ENCODE measurements at regions not wholly inside any gene's neighbourhood (a gene's known extent, or its start where the extent isn't known, plus 50 kb on each side); places are given as distances from the start of the nearest gene placed in this dataset.
"Not testable (repeated sequence)": the region's sequence is repeated elsewhere in the genome, so short reads cannot be mapped to it uniquely, and the experiment has no call there.

DNA sequence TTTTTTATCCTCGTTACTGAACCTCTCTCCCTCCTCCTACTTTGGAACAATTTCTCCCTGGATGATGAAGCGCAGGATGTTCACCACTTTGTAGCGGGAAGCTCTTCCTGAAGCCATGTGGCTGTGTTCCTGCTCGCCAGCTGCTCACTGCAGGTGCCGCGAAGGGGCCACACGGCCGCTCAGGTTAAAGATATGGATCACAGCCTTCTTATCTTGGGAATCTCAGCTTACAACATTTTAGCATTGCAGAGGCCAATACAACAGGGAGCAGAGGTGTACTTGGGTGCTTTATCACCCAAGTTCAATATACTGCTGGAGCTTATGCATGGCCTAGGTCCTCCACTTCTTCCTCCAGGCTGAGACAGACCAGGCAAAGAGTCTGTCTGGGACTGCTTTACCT, 201.2 kb upstream of the G2E3 start:
- TF ChIP-seq, protein P1, sequence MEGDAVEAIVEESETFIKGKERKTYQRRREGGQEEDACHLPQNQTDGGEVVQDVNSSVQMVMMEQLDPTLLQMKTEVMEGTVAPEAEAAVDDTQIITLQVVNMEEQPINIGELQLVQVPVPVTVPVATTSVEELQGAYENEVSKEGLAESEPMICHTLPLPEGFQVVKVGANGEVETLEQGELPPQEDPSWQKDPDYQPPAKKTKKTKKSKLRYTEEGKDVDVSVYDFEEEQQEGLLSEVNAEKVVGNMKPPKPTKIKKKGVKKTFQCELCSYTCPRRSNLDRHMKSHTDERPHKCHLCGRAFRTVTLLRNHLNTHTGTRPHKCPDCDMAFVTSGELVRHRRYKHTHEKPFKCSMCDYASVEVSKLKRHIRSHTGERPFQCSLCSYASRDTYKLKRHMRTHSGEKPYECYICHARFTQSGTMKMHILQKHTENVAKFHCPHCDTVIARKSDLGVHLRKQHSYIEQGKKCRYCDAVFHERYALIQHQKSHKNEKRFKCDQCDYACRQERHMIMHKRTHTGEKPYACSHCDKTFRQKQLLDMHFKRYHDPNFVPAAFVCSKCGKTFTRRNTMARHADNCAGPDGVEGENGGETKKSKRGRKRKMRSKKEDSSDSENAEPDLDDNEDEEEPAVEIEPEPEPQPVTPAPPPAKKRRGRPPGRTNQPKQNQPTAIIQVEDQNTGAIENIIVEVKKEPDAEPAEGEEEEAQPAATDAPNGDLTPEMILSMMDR (conservative IDR thresholded peaks at IDR 0.05 in 1 of 2, IDR thresholded peaks at IDR 0.05 in 1 of 2; ENCODE audit: low read depth in 1 of 2, low read length in 2 of 2), result no peak
- TF ChIP-seq EZH2 (IDR thresholded peaks at IDR 0.05; ENCODE audit: low read length, missing control alignments), result no peak
- Histone ChIP-seq H3K27ac (ENCODE audit: insufficient read depth, low read length) (no peak overlapping the region), H3K79me2 (ENCODE audit: control insufficient read depth, insufficient read depth, low read length) (no peaks in the 10 kb centered on the region), H3K9ac (ENCODE audit: insufficient read depth, low read length) (no peak overlapping the region), H2AFZ (ENCODE audit: low read length) (no peak overlapping the region), H3K36me3 (ENCODE audit: control insufficient read depth, insufficient read depth, low read length) (no peaks in the 10 kb centered on the region), H4K20me1 (ENCODE audit: control insufficient read depth, extremely low read depth, insufficient read depth, low read length) (no peaks in the 10 kb centered on the region), H3K4me3 (replicated peaks in 1 of 4; ENCODE audit: control extremely low read depth in 1 of 4, insufficient read depth in 1 of 4, low read depth in 3 of 4, low read length in 4 of 4) (no peak overlapping the region), H3K9me3 (ENCODE audit: control insufficient read depth, insufficient read depth, low read depth, low read length) (no peaks in the 10 kb centered on the region), H3K27me3 (ENCODE audit: control insufficient read depth, insufficient read depth, low read length) (peaks cover 2% of the 10 kb centered on the region), H3K4me1 (ENCODE audit: control insufficient read depth, extremely low read depth, insufficient read depth, low read length) (no peaks in the 10 kb centered on the region), H3K4me2 (ENCODE audit: extremely low read depth, insufficient read depth, low read length) (no peak overlapping the region)
- no peak for DNase-seq (ENCODE audit: low read depth in 2 of 2)

DNA sequence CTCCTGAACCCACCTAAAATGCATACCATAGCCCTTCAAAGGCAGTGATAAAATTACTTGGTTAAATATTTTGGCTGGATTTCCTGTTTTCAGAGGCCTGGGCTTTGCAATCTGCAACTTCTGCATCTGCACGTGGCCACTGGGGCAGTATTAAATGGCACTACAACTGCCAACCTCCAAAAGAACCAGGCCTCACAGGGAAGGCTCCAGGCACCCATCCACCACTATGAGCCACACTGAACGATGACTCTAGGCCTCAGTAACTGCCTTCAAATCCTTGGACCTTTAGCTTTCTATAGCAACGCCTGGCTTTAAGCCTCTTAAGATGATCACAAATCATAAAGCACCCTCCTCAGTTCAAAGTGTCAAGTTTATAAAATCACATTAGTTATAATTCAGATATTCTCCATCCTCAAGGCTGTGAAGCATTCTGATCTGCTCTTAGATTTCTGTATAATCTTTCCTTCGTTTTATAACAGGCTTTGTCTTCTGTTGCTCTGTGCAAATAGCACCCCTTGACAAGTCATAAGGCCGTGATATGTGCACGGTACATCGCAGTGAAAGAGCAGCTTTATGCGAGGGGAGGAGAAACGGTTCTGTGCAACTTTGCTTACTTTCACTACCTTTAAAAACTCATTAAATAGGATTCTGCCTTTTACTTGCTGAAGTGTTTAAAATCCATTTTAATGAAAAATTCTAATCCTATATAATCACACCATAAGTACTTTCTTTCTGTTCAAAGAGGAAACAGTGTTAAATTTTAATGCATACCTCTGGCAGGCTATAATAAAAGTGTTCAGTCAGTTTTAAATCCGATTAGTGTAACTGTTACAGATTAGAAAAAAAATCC, 196.4 kb upstream of the G2E3 start:
- no peaks in the 10 kb centered on the region for H3K4me1 ChIP-seq (ENCODE audit: control insufficient read depth, extremely low read depth, insufficient read depth, low read length)
- no peaks in the 10 kb centered on the region for H4K20me1 ChIP-seq (ENCODE audit: control insufficient read depth, extremely low read depth, insufficient read depth, low read length)
- no peak overlapping the region for H3K9ac ChIP-seq (ENCODE audit: insufficient read depth, low read length)
- no peak overlapping the region for H2AFZ ChIP-seq (ENCODE audit: low read length)
- no peak overlapping the region for H3K4me3 ChIP-seq (replicated peaks in 1 of 4; ENCODE audit: control extremely low read depth in 1 of 4, insufficient read depth in 1 of 4, low read depth in 3 of 4, low read length in 4 of 4)
- H3K36me3 ChIP-seq (ENCODE audit: control insufficient read depth, insufficient read depth, low read length), result no peaks in the 10 kb centered on the region
- no peak overlapping the region for H3K4me2 ChIP-seq (ENCODE audit: extremely low read depth, insufficient read depth, low read length)
- no peaks in the 10 kb centered on the region for H3K9me3 ChIP-seq (ENCODE audit: control insufficient read depth, insufficient read depth, low read depth, low read length)
- no peak overlapping the region for H3K27ac ChIP-seq (ENCODE audit: insufficient read depth, low read length)
- H3K27me3 ChIP-seq (ENCODE audit: control insufficient read depth, insufficient read depth, low read length), result no peaks in the 10 kb centered on the region
- H3K79me2 ChIP-seq (ENCODE audit: control insufficient read depth, insufficient read depth, low read length), result no peaks in the 10 kb centered on the region
- no peak for DNase-seq (ENCODE audit: low read depth in 2 of 2)
- TF ChIP-seq, protein P1 (conservative IDR thresholded peaks at IDR 0.05 in 1 of 2, IDR thresholded peaks at IDR 0.05 in 1 of 2; ENCODE audit: low read depth in 1 of 2, low read length in 2 of 2), result no peak
- TF ChIP-seq EZH2 (IDR thresholded peaks at IDR 0.05; ENCODE audit: low read length, missing control alignments), result no peak

DNA sequence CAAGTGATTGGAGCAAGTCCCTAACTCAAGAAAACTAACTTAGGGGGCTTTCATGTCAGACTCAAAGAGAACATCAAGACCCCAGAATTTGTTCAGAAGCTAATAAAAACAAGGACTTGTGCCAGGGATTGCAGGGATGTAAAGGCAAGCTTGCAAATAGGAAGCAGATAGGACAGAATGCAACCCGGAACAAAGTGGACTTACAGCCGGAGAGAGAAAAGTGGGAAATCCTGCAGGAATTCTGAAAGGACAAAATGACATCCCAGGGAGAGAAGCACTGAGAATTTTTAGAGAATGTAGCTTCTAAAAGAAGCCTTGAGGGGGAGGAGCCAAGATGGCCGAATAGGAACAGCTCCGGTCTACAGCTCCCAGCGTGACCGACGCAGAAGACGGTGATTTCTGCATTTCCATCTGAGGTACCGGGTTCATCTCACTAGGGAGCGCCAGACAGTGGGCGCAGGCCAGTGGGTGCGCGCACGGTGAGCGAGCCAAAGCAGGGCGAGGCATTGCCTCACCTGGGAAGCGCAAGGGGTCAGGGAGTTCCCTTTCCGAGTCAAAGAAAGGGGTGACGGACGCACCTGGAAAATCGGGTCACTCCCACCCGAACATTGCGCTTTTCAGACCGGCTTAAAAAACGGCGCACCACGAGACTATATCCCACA, 195.6 kb upstream of the G2E3 start:
- DNase-seq (ENCODE audit: low read depth in 2 of 2); H2AFZ ChIP-seq (ENCODE audit: low read length); H3K79me2 ChIP-seq (ENCODE audit: control insufficient read depth, insufficient read depth, low read length); H3K4me3 ChIP-seq (replicated peaks in 1 of 4; ENCODE audit: control extremely low read depth in 1 of 4, insufficient read depth in 1 of 4, low read depth in 3 of 4, low read length in 4 of 4); H3K9ac ChIP-seq (ENCODE audit: insufficient read depth, low read length); H4K20me1 ChIP-seq (ENCODE audit: control insufficient read depth, extremely low read depth, insufficient read depth, low read length); H3K27ac ChIP-seq (ENCODE audit: insufficient read depth, low read length); H3K4me1 ChIP-seq (ENCODE audit: control insufficient read depth, extremely low read depth, insufficient read depth, low read length); H3K36me3 ChIP-seq (ENCODE audit: control insufficient read depth, insufficient read depth, low read length); H3K4me2 ChIP-seq (ENCODE audit: extremely low read depth, insufficient read depth, low read length); H3K9me3 ChIP-seq (ENCODE audit: control insufficient read depth, insufficient read depth, low read depth, low read length); H3K27me3 ChIP-seq (ENCODE audit: control insufficient read depth, insufficient read depth, low read length): not testable (repeated sequence)
